IMR-90 (cell line): ENCODE measurements at regions not wholly inside any gene's neighbourhood (a gene's known extent, or its start where the extent isn't known, plus 50 kb on each side); places are given as distances from the start of the nearest gene placed in this dataset.

Experiments used
- ATAC-seq: fragments of 200-7000 bp; cut with Tn5 transposase; 2 replicates; pipeline ENCODE4 v1.9.1; 2020; ENCODE audit warnings: low read depth, mild to moderate bottlenecking, moderate library complexity
- BruUV-seq: library from RNA; stranded (reverse); fragments of 400-500 nt; replicated peaks from 2 replicates; lab custom pipeline; 2021; lab: Mats Ljungman, UMichigan
- CTCF ChIA-PET: fragments of 300-600 bp; formaldehyde crosslinking; extraction: SDS; loops from one replicate; lab custom pipeline; 2021; ENCODE audit warnings: antibody characterized with exemption; lab: Yijun Ruan, JAX
- POLR2A ChIA-PET: fragments of 300-600 bp; sonication (Branson Sonifier 250); formaldehyde crosslinking; loops from one replicate; lab custom pipeline; 2022; ENCODE audit warnings: antibody characterized with exemption; ENCODE audit not compliant: unreplicated experiment; lab: Charles Lee
- DNase-seq: peaks from one replicate; pipeline ENCODE4 v3.0.0; 2013
- H2AFZ ChIP-seq: replicated peaks from 2 replicates; pipeline ENCODE3; 2013; ENCODE audit warnings: low read length, mild to moderate bottlenecking; ENCODE audit not compliant: poor library complexity
- H2AK5ac ChIP-seq: 2 replicates; pipeline ENCODE4 v1.6.1; 2013; ENCODE audit warnings: low read depth, low read length, inconsistent platforms
- H2AK9ac ChIP-seq: replicated peaks from 2 replicates; pipeline ENCODE3; 2013; ENCODE audit warnings: mild to moderate bottlenecking, low read depth, low read length, moderate library complexity; ENCODE audit not compliant: poor library complexity
- H2BK120ac ChIP-seq: 2 replicates; pipeline ENCODE4 v1.6.1; 2013; ENCODE audit warnings: low read depth, low read length, inconsistent platforms
- H2BK15ac ChIP-seq: 3 replicates; pipeline ENCODE4 v1.6.1; 2013; ENCODE audit warnings: low read depth, low read length, inconsistent platforms
- H2BK20ac ChIP-seq: 2 replicates; pipeline ENCODE4 v1.6.1; 2013; ENCODE audit warnings: low read depth, mild to moderate bottlenecking, inconsistent platforms, low read length, moderate library complexity
- H2BK5ac ChIP-seq: 2 replicates; pipeline ENCODE4 v1.6.1; 2013; ENCODE audit warnings: mild to moderate bottlenecking, low read depth, low read length, inconsistent platforms; ENCODE audit not compliant: poor library complexity, severe bottlenecking
- H3K14ac ChIP-seq: replicated peaks from 2 replicates; pipeline ENCODE4 v1.6.1; 2013; ENCODE audit warnings: low read depth, low read length, inconsistent platforms
- H3K18ac ChIP-seq: 2 replicates; pipeline ENCODE4 v1.6.1; 2013; ENCODE audit warnings: low read depth, low read length, control low read depth
- H3K23ac ChIP-seq: 2 replicates; pipeline ENCODE4 v1.6.1; 2013; ENCODE audit warnings: low read depth, low read length, inconsistent platforms
- H3K27ac ChIP-seq: 2 replicates; pipeline ENCODE4 v1.5.1; 2013; ENCODE audit warnings: mild to moderate bottlenecking, control low read depth, low read length; ENCODE audit not compliant: insufficient read depth
- H3K27me3 ChIP-seq: 2 replicates; pipeline ENCODE4 v1.6.1; 2013; ENCODE audit warnings: low read length; ENCODE audit not compliant: control insufficient read depth, insufficient read depth
- H3K36me3 ChIP-seq: 2 replicates; pipeline ENCODE4 v1.6.1; 2013; ENCODE audit warnings: low read length, mixed read lengths; ENCODE audit not compliant: control insufficient read depth, insufficient read depth
- H3K4ac ChIP-seq: 2 replicates; pipeline ENCODE4 v1.6.1; 2013; ENCODE audit warnings: low read depth, low read length, inconsistent platforms
- H3K4me1 ChIP-seq: 2 replicates; pipeline ENCODE4 v1.6.1; 2013; ENCODE audit warnings: low read length, mixed read lengths; ENCODE audit not compliant: control insufficient read depth, insufficient read depth
- H3K4me2 ChIP-seq: 2 replicates; pipeline ENCODE4 v1.6.1; 2013; ENCODE audit warnings: low read depth, mild to moderate bottlenecking, control low read depth, low read length, moderate library complexity
- H3K4me3 ChIP-seq: 2 replicates; pipeline ENCODE4 v1.5.1; 2013; ENCODE audit warnings: low read depth, mild to moderate bottlenecking, control low read depth, low read length, moderate library complexity; ENCODE audit not compliant: insufficient read depth
- H3K56ac ChIP-seq: 2 replicates; pipeline ENCODE4 v1.6.1; 2013; ENCODE audit warnings: low read length, inconsistent platforms; ENCODE audit not compliant: insufficient read depth; ENCODE audit errors: extremely low read depth
- H3K79me1 ChIP-seq, 2 experiments: 2 replicates each; pipeline ENCODE4 v1.6.1; 2013; ENCODE audit warnings: low read length in 2 of 2, inconsistent platforms in 1 of 2, low read depth in 1 of 2
- H3K9ac ChIP-seq: 2 replicates; pipeline ENCODE4 v1.6.1; 2013; ENCODE audit warnings: low read depth, low read length, control low read depth
- H3K9me1 ChIP-seq: 2 replicates; pipeline ENCODE4 v1.6.1; 2013; ENCODE audit warnings: low read length, inconsistent platforms; ENCODE audit not compliant: insufficient read depth
- H3K9me3 ChIP-seq: 2 replicates; pipeline ENCODE4 v1.6.1; 2013; ENCODE audit warnings: low read length; ENCODE audit not compliant: control insufficient read depth, insufficient read depth
- H4K20me1 ChIP-seq: 2 replicates; pipeline ENCODE4 v1.6.1; 2013; ENCODE audit warnings: low read length, inconsistent platforms; ENCODE audit not compliant: insufficient read depth
- H4K5ac ChIP-seq: 2 replicates; pipeline ENCODE4 v1.6.1; 2013; ENCODE audit warnings: mild to moderate bottlenecking, low read depth, low read length, control low read depth
- H4K8ac ChIP-seq, 2 experiments: 2 replicates each; pipeline ENCODE4 v1.6.1; 2013; ENCODE audit warnings: low read depth in 2 of 2, low read length in 2 of 2, control low read depth in 1 of 2, inconsistent platforms in 1 of 2
- H4K91ac ChIP-seq: 2 replicates; pipeline ENCODE4 v1.6.1; 2013; ENCODE audit warnings: low read depth, low read length, inconsistent platforms; ENCODE audit not compliant: insufficient read depth
- BHLHE40 ChIP-seq: fragments of 150-350 bp; IDR thresholded peaks from 2 replicates; pipeline ENCODE4 v1.6.1; 2016; ENCODE audit warnings: mild to moderate bottlenecking, low read depth, low read length
- CEBPB ChIP-seq: IDR thresholded peaks from 2 replicates; pipeline ENCODE4 v1.6.1; 2012; ENCODE audit warnings: low read depth, low read length, improper control_type of control experiment
- CTCF ChIP-seq: conservative IDR thresholded peaks from 2 replicates; pipeline ENCODE4 v1.5.1; 2012; ENCODE audit warnings: mild to moderate bottlenecking, low read depth, low read length, improper control_type of control experiment
- FOS ChIP-seq: fragments of 150-350 bp; IDR thresholded peaks from 2 replicates; pipeline ENCODE4 v1.6.1; 2016; ENCODE audit warnings: low read depth, low read length
- MAFK ChIP-seq: IDR thresholded peaks from 2 replicates; pipeline ENCODE4 v1.6.1; 2012; ENCODE audit warnings: low read depth, low read length, improper control_type of control experiment
- MAZ ChIP-seq: IDR thresholded peaks from 2 replicates; pipeline ENCODE4 v1.6.1; 2012; ENCODE audit warnings: low read depth, mild to moderate bottlenecking, low read length, improper control_type of control experiment, moderate library complexity, borderline replicate concordance
- MXI1 ChIP-seq: IDR thresholded peaks from 2 replicates; pipeline ENCODE4 v1.6.1; 2012; ENCODE audit warnings: low read depth, mild to moderate bottlenecking, low read length, moderate library complexity, borderline replicate concordance
- NFE2L2 ChIP-seq: fragments of 150-350 bp; IDR thresholded peaks from 2 replicates; pipeline ENCODE4 v1.6.1; 2016; ENCODE audit warnings: low read depth, mild to moderate bottlenecking, low read length
- POLR2A ChIP-seq: IDR thresholded peaks from 2 replicates; pipeline ENCODE4 v1.6.1; 2012; ENCODE audit warnings: mild to moderate bottlenecking, low read depth, low read length
- RCOR1 ChIP-seq: IDR thresholded peaks from 2 replicates; pipeline ENCODE4 v1.6.1; 2012; ENCODE audit warnings: mild to moderate bottlenecking, low read length, improper control_type of control experiment; ENCODE audit not compliant: insufficient replicate concordance
- RFX5 ChIP-seq: IDR thresholded peaks from 2 replicates; pipeline ENCODE4 v1.8.0; 2012; ENCODE audit warnings: low read depth, mild to moderate bottlenecking, low read length, moderate library complexity
- SMC3 ChIP-seq: fragments of 150-350 bp; IDR thresholded peaks from 2 replicates; pipeline ENCODE4 v1.6.1; 2016; ENCODE audit warnings: low read depth, mild to moderate bottlenecking, antibody characterized with exemption, low read length, moderate library complexity
- USF2 ChIP-seq: fragments of 150-350 bp; IDR thresholded peaks from 2 replicates; pipeline ENCODE4 v1.6.1; 2017; ENCODE audit warnings: mild to moderate bottlenecking, antibody characterized with exemption, low read length, low read depth
- WGBS, 2 experiments: methylation state at CpG; one replicate each; pipeline versions ENCODE4 v1.1.5 to v1.1.7; 2013; ENCODE audit warnings: missing lambda C conversion rate in 2 of 2; ENCODE audit not compliant: insufficient read length in 1 of 2; ENCODE audit errors: extremely low coverage in 2 of 2; 5-methylcytosine and 5-hydroxymethylcytosine counted together
- dilution Hi-C: fragments of 300-500 bp; cut with HindIII; formaldehyde crosslinking; loops from one replicate; pipeline ENCODE4 v1.14.3; 2018; ENCODE audit warnings: low sequenced_read_pairs; ENCODE audit not compliant: unreplicated experiment
- in situ Hi-C: fragments of 300-500 bp; cut with MboI; formaldehyde crosslinking; loops from 3 replicates; pipeline ENCODE4 v1.14.3; 2019; ENCODE audit warnings: low sequenced_read_pairs, inconsistent platforms, mixed read lengths
- intact Hi-C: fragments of 100-400 bp; cut with micrococcal nuclease; formaldehyde crosslinking; loops from 2 replicates; pipeline ENCODE4 v1.10.0; 2022

- H2AK5ac ChIP-seq = no peak overlapping the region
- H3K4ac ChIP-seq = no peak overlapping the region
- no peak for DNase-seq
- H2BK15ac ChIP-seq = no peak overlapping the region
- no peak overlapping the region for H3K18ac ChIP-seq
- no peak overlapping the region for H3K23ac ChIP-seq
- H2BK120ac ChIP-seq = no peak overlapping the region
- no peak overlapping the region for H3K27ac ChIP-seq
- no peaks in the 10 kb centered on the region for H3K9me1 ChIP-seq
- no peaks in the 10 kb centered on the region for H3K4me1 ChIP-seq
- BruUV-seq = no TSS peak
- in situ Hi-C loops = no loop called here
- no peaks in the 10 kb centered on the region for H3K27me3 ChIP-seq
- POLR2A ChIA-PET = no interaction called here
- no peak overlapping the region for H2AK9ac ChIP-seq
- intact Hi-C loops = no loop called here
- H3K4me2 ChIP-seq = no peak overlapping the region
- no peak overlapping the region for H4K91ac ChIP-seq
- ATAC-seq = no peak
- no peak overlapping the region for H2BK20ac ChIP-seq
- H3K4me3 ChIP-seq = no peak overlapping the region
- no peak overlapping the region for H3K9ac ChIP-seq
- H4K5ac ChIP-seq = no peak overlapping the region
- no peak overlapping the region for H2AFZ ChIP-seq
- H2BK5ac ChIP-seq = no peak overlapping the region
- no peak overlapping the region for H3K14ac ChIP-seq
- H4K20me1 ChIP-seq = no peaks in the 10 kb centered on the region
- WGBS, 2 experiments = 100% methylated on average over 2 of the region's 13 CpGs; no CpG with 5 or more reads in 1 of the 2 experiments
- H4K8ac ChIP-seq = no peak overlapping the region
- no peak overlapping the region for H3K56ac ChIP-seq
- H3K9me3 ChIP-seq = no peaks in the 10 kb centered on the region
- no peak for TF ChIP-seq RFX5
- no peak for TF ChIP-seq MAFK
- TF ChIP-seq NFE2L2 = no peak
- TF ChIP-seq RCOR1 = no peak
- TF ChIP-seq SMC3 = no peak
- no peak for TF ChIP-seq POLR2A
- no peak for TF ChIP-seq USF2
- TF ChIP-seq BHLHE40 = no peak
- TF ChIP-seq MXI1 = no peak
- no peak for TF ChIP-seq MAZ
- no peak for TF ChIP-seq FOS
- TF ChIP-seq CEBPB = no peak
- no peak for TF ChIP-seq CTCF
- no peaks in the 10 kb centered on the region for H3K79me1 ChIP-seq
- dilution Hi-C loops = no loop called here
- CTCF ChIA-PET = no interaction called here
- no peaks in the 10 kb centered on the region for H3K36me3 ChIP-seq
Measured at GRCh38 chrX:121154858-121155404, 107.5 kb downstream of the GLUD2 start.
